ENCODE measurements at regions not wholly inside any gene's neighbourhood (a gene's known extent, or its start where the extent isn't known, plus 50 kb on each side); places are given as distances from the start of the nearest gene placed in this dataset.

DNA sequence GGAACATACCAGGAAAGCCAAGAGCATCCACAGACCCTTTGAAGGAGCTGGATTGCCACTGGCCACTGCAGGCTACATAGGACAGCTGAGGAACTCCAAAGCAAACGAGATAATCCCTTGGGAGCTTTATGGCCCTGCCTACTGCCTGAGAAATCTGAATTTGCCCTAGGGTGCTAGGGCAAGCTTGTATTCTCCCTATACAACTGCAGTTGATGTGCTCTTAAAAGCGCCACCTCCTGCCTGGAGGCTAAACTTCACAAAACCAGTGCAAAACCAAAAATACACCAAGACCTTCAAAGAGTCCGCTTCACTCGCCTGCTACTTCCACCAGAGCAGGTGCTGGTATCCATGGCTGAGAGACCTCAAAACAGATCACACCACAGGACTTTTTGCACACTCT, 99.6 kb upstream of the KRR1 start:
- TF ChIP-seq CEBPG (CRISPR knock-in tag; IDR thresholded peaks at IDR 0.05) = no peak
- no peak for TF ChIP-seq CEBPG (tag; conservative IDR thresholded peaks at IDR 0.05 in 1 of 2, IDR thresholded peaks at IDR 0.05 in 1 of 2)
- no peak for TF ChIP-seq PHF8 (IDR thresholded peaks at IDR 0.05; ENCODE audit: borderline replicate concordance, low read length)
- TF ChIP-seq RAD21 (CRISPR knock-in tag; conservative IDR thresholded peaks at IDR 0.05 in 1 of 2, IDR thresholded peaks at IDR 0.05 in 1 of 2) = no peak
- no peak for TF ChIP-seq ZNF431 (CRISPR knock-in tag; IDR thresholded peaks at IDR 0.05)
